ENCODE measurements at regions not wholly inside any gene's neighbourhood (a gene's known extent, or its start where the extent isn't known, plus 50 kb on each side); places are given as distances from the start of the nearest gene placed in this dataset.
"Not testable (repeated sequence)": the region's sequence is repeated elsewhere in the genome, so short reads cannot be mapped to it uniquely, and the experiment has no call there.

DNA sequence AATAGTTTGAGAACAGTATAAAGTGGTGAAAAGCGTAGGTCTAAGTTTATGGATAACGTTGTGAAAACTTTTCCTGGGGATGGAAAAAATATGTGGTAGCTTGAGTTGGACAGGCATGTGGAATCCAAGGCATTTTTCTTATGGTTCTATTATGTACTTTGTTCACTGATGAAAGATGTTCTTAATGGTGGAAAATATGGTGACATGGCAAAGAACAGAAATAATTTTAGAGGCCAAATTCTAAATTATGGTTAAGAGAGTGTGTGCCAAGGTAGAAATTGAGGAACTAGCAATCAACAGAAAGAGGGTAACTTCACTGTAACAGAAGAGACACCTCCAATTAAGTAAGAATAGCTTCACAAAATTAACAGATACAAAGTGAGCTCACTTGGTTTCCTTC, 427.8 kb downstream of the SLC6A15 start:
- DNase-seq, result no peak

DNA sequence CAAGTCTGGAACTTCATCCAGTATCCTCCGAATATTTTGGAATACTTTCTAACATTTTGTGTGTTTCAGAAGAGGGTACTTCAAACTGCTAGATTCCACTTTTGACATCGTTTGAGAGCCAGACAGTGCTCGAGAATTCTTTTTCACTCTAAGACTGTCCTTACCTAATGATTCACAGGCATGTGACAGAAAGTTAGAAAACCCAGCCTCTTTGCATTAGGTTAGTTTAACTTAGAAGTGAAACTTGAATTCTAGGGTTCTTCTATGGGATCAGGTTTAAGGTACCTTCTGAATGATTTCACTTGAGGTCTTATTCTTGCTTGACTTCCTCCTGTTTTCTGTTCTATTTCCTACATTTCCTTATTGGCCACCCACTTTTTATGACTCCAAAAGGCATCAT, 431.8 kb downstream of the SLC6A15 start:
- no peak for DNase-seq

DNA sequence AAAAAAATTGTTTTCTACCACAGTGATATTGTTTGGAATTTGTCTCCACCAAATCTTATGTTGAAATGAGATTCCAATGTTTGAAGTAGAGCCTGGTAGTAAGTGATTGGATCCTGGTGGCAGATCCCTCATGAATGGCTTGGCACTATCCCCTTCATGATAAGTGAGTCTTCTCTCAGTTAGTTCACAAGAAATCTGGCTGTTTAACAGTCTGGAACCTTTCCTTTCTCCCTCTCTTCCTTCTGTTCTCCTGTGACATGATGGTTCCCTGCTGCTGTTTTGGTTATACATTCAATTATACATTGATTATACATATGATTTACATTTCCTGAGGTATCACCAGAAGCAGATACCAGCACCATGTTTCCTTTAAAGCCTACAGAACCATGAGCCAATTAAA, 442.2 kb downstream of the SLC6A15 start:
- no peak for DNase-seq

DNA sequence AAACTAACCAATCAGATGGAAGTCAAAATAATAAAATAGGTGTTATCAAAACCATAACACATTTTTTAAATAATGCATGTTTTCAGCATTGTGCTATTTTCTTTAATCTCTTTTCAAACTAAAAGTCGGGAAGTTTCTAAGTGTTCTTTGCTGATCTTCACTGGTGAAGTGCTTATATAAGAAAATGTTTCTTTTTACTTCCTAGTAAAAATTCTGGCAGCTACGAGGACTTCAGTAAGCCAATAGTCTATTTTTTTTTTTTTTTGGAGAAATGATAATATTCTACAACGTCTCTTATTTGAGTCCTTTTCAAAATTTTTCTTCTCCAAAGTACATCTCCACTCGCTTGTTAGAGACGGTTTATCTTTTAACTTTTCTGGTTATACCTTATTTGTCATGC, 448.0 kb downstream of the SLC6A15 start:
- DNase-seq, result no peak

DNA sequence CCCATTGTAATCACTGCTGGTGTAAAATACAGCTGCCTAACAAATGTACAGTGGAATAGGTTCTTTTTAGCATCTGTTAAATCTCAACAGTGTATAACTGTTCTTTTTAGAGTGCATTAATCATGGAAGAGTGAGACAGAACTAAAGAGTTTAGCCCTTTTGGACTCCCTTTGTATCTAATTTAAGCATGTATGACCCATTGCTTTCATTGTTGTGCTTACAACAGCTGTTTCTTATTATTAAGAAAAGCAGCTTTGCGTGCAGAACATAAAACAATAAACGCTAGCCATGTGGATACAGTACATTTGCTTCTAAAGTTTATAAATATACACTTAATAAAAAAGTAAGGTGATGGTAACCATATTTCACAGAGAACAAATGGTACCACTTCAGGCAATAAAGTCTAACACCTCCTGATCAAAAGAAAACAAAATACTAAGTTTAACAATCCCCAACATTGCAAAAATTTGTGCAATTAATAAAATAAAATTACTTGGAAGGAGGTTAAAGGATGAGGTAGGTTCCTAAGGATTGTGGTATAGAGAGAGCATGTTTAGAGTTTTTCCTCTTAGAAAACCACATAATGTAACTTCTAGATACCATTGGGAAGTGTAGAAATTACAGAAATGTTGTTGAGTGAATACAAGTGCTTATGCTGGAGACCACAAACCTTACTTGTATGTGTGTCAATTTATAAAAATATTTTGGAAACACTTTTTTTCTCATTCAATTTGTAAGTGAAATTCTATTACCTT, 448.7 kb downstream of the SLC6A15 start:
- no peak for DNase-seq

DNA sequence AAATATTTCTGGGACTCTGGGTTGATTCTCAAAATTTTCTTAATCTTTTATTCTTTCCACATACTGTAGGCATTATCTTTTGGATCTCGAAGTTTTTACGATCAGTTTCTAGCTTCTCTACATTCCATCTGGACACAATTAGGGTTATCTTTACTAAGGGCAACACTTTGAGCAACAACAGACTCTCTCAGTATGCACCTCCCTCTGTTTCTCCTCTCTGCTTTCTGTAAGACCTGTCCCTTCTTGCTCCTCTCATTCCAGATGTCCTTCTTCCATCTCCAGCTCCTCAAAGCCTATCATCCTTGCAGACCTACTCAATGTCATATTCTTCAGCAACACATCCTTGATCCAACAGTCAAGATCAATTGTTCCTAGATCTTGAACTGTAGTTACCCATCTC, 457.0 kb downstream of the SLC6A15 start:
- no peak for DNase-seq

DNA sequence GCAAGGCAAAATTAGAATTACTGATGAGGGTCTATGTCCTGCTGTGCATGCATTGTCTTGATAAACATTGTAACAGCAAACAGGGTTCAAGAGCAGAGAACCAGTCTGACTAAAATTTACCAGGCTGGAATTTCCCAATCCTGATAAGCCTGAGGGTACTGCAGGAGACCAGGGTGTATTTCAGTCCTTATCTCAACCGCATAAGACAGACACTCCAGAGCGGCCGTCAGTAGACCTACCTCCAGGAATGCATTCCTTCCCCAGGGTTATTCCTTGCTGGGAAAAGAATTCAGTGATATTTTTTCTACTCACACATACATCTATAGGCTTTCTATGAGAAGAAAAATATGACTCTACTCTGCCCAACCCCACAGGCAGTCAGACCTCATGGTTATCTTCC, 466.1 kb downstream of the SLC6A15 start:
- not testable (repeated sequence) for DNase-seq

DNA sequence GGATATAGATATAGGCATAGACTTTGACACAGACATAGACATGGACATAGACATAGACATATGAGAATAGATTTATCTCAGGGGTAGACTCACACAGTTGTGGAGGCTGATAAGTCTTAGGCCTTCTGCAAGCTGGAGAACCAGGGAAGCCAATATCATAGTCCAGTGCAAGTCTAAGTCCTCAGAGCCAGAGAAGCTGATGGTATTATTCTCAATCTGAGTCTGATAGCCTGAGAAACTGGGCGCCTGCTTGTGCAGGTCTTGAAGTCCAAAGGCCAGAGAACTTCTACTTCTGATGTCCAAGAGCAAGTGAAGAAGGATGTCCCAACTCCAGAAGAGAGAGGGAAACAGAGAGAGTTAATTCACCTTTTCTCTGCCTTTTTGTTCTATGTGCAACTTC, 476.5 kb downstream of the SLC6A15 start:
- DNase-seq, result no peak

DNA sequence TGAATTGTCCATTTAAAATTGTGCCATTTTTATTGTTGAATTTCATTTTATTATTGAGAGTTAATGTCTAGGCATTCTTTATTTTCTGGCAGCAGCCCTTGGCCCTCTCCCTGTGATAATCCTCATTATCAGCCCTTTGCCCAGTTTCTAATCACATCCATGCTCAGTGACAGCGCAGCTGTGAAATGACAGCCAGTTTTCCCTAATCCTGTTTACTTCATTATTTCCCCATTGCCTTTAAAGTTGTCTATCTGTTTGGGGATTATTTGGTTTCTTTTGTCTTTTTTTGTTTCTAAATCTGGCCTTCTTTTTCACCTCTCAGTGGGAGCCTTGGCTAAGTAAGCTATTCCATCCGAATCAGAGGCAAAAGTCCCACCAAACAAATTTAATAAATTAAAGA, 476.9 kb downstream of the SLC6A15 start:
- DNase-seq, result no peak

DNA sequence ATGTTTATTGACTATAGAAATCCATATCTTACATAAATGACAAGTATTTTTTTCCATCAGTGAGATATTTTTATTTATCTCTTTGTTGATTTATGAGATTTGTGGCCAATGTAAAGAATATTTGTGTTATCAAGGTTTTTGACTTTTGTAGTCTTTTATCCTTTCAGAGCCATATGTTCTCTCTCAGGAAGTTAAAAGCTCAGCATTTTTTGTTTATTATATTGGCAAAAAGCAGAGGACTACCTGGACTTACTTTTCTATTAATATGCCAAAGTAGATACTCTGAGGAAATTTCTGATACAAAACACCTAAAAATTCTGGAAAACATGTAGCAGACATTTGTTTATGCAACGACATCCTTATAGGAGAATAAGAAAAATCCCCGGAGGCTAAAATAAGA, 490.3 kb downstream of the SLC6A15 start:
- DNase-seq, result no peak

DNA sequence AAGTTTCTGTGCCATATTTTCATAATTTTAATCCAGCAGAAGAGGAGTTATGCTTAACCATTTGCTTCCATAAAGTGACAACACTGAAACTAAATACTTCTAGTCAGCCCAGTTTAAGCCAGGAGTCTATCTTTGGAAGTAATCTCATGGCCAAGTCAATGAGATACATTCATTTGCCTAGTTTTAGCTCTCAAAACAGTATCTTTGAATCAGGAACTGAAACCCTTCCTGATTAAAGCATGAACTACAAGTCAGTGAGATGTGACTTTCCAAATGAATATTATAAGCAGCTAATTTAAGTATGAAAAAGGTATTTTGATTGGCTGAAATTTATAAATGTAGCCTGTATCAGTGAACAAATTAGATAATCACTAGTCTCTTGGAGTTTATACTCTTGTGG, 491.5 kb downstream of the SLC6A15 start:
- no peak for DNase-seq

DNA sequence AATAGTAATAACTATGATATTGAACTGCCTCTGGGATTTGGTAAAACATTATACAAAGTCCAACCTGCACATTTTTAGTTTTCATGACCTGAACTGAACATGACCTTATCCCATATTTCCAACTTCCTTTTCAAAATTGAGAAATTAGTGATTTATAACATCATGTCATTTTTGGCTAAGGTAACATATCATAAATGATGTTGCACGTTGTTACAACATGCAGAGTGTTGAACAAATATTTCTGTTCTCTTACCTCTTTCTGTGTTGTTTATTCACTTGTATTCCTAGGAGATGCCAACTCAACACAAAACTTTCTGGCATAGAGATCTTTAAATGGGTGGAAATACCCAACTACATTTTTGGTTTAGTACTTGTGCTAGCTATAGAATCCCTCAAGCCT, 496.0 kb downstream of the SLC6A15 start:
- DNase-seq, result no peak

DNA sequence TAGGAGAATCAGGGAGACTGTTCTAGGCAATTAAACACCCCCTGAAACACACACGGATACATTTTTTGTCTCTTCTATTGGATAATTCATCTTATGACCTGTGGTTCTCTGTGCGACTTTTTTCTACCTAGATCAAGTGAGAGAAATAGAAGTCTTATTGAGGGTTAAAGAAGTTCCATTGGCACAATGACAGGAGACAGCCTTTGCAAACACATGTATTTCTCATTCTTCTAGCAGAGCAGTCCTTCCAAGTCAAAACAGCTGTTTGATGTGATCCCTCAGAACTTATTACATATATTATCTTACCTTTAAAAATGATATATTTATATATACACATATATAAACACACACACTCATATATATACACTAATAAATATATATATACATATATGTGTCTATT, 496.7 kb downstream of the SLC6A15 start:
- no peak for DNase-seq

DNA sequence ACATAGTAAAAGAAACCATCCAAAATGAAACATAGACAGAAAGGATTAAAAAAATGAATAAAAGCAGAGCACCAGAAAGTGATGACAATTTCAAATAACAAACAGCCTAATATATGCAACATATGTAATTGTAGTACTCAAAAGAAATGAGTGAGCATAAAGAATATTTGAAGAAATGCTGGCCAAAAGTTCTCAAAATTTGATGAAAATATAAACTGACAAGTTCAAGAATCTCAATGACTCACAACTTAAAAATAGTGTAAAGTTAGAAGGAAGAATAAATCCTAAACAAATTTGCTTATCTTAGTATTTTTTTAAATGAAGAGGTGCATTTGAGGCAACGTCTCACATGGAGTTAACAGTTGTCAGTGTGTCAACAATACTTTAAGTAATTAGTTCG, 498.9 kb downstream of the SLC6A15 start:
- DNase-seq, result no peak

DNA sequence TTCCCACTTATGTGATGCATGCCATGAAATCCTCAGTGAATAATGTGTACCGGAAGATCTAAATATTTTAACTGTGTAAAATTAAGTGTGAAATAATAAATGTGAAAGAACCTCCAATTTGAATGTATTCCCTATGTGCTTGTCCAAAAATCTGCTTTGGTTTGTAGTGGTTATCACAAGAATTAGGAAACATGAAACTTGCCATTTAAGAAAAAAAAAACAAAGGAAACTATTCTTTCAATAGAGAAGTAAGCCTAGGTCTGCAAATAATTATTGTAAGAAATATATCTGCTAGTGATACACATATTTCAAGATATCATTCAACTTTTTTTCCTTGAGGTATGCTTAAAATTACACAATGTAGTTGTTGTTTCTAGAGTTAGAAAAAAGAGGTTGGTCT, 500.4 kb downstream of the SLC6A15 start:
- DNase-seq, result no peak

DNA sequence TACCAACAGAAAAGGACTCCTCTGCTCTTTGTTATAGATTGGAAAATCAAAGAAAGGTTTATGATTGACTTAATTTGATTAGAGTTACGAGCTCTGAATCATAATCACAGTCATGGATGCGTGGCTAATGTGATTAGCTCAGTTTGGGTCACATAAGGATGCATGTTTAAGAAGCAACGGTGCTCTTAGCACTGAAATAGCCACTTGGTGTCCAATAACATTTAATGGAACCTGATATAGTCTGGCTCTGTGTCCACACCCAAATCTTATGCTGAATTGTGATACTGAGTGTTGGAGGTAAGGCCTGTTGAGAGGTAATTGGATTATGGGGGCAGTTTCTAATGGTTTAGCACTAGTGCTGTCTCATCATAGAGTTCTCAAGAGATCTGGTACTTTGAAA, 501.6 kb downstream of the SLC6A15 start:
- DNase-seq, result no peak

DNA sequence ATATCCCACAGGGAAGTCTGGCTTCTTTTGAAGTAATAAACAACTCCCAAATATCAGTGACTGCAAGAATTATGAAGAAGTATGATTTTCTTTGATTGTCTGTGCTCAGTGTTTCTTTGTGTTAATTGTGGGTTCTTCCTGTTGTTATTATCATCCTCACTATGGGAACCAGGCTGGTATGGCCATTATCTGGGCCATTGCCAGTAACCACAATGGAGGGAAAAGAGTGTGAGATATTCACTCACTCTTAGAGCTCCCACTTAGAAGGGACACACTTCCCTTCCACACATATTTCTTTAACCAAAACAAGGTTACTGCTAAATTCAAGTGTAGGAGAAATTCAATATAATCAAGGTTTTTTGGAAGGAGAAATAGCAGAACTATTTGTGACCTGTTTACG, 503.7 kb downstream of the SLC6A15 start:
- DNase-seq, result no peak

DNA sequence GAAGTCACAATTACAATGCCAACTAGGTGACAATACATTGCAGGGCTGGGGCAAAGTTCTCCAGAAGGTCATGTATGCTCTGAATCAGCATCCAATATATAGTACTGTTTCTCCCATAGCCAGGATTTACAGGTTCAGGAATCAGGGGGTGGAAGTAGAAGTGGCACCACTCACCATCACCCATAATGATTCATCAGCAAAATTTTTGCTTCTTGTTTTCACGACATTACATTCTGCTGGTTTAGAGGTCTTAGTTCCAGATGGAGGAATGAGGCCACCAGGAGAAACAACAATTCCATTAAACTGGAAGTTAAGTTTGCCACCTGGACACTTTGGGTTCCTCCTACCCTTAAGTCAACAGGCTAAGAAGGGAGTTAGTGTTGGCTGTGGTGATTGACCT, 505.9 kb downstream of the SLC6A15 start:
- not testable (repeated sequence) for DNase-seq

DNA sequence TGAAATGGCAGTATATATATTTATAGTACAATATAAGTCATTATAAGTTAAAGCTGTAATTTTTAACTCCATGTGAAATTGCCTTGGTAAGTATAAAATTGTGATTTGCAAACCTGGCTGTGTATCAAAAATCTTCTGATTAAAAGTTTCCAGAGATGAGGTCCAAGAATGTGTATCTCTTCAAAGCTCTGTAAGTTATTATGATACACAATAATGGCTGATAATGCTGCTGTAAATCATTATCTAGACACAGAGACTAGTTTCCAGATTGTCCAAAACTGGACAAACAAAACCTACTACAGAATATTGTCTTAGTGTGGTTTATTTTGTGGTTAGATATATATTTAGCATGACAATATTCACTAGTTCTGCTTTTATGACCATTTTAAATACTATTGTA, 514.8 kb downstream of the SLC6A15 start:
- DNase-seq, result no peak

DNA sequence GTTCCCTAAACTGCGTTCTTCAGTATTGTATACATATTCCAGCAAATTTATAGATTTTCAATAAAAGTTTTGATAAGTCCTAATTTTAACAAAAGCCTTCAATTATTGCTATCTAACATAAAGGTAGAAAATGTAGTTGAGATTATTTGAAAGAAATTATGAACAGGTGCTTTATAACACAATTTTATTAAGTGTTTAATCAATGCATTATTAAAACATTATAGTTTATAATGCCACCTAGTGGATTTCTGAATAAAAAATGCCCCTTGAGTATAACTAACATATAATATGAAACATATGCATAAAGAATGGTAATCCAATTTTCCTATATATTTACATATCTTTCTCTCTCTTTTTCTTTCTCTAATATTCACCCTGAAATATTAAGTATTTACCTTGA, 515.3 kb downstream of the SLC6A15 start:
- no peak for DNase-seq

DNA sequence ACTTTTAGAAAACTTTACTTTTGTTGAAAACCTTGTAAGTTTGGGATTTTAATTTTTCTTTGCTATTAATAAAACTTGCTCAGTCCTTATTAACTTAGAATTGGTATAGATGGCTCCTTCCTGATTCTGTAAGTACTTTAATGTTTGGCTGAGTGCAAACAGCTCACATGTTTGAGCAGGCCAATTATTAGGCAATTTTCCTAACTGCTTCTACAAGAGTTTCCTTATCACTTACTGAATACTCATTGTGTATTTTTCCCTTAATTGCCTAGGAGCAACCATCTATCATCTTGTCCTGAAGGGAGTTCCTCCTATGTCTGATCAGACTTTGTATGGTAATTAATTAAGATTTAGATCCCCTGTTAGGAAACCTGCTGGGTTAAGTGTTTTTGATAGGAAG, 521.4 kb downstream of the SLC6A15 start:
- DNase-seq, result not testable (repeated sequence)

DNA sequence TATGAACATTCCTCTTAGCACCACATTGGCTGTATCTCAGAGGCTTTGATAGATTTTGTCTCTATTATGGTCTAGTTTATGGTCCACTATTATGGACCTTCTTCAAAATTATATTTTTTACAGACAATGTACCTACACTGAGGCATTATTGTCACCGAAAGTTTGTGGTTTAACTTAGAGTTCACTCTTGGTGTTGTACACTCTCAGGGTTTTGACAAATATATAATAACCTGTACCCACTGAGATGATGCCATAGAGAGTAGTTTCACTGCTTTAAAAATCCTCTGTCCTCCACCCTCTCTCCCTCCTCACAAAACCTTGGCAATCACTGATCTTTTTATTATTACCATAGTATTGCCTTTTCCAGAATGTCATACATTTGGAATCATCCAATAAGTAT, 528.2 kb downstream of the SLC6A15 start:
- DNase-seq, result no peak

DNA sequence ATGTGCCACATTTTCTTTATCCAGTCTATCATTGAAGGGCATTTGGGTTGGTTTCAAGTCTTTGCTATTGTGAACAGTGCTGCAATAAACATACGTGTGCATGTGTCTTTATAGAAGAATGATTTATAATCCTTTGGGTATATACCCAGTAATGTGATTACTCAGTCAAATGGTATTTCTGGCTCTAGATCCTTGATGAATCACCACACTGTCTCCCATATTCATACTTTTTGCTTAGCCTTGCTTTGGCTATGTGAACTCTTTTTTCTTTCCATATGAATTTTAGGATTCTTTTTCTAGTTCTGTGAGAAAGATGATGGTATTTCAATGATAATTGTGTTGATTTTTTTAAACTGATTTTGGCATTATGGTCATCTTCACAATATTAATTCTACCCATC, 530.1 kb downstream of the SLC6A15 start:
- not testable (repeated sequence) for DNase-seq

DNA sequence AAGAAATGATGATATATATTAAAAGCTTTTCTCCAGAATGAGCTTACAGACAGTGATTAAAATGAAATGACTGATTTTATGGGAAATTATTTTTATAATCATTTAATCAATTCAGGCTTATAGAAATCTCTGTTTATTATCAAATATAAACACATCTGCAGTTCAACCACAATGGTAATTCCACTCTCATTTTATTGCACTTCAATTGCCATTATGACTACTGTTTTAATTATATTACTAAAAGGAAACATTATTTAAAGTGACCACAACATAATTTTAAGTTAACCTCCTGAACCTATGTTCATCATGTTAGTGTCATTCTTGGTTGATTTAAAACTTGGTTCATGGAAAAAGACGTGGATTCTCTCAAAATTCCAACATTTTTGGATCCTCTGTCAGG, 536.3 kb downstream of the SLC6A15 start:
- no peak for DNase-seq

DNA sequence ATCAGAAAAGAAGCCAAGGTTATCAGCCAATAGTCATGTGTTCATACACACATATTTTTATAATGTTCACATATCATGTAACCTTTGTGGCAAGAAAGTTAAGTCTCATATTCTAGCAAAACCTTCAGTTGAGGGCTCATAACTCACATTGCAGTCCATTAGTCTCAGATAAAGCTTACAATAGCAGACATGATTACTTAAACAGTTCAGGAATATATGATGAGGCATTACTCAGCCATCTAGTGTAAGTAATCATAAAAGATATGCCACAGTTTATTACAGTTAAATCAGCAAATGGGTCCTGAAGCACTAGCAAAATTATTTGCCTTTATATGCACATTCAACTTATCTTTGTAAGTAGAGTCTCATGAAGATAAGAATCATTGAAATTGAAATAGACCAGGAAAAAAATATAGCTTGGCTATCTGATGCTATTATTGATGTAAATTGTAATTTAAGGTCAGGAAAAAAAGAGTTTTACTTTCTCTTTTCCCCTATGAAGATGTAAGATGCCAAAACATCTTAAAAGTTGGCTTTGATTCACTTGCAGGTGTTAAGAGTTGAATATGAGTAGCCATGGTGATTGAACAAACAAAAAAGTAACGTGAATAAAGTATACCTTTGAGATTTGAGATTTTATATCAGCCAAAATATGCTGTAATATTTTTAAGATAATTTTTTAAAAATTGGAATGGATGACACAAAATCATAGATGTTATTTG, 537.0 kb downstream of the SLC6A15 start:
- DNase-seq, result no peak
